Osteoblast (primary cell): ENCODE measurements at regions not wholly inside any gene's neighbourhood (a gene's known extent, or its start where the extent isn't known, plus 50 kb on each side); places are given as distances from the start of the nearest gene placed in this dataset.

Experiments used
- DNase-seq: peaks from one replicate; pipeline ENCODE4 v3.0.0; 2011; ENCODE audit warnings: low spot score, mixed read lengths; ENCODE audit not compliant: insufficient read length; ENCODE audit errors: missing footprints
- H2AFZ ChIP-seq: 2 replicates; pipeline ENCODE4 v1.6.0; 2011; ENCODE audit warnings: mild to moderate bottlenecking, low read length
- H3K27ac ChIP-seq: 2 replicates; pipeline ENCODE4 v1.5.1; 2011; ENCODE audit warnings: mild to moderate bottlenecking, low read depth, low read length, moderate library complexity
- H3K27me3 ChIP-seq: 2 replicates; pipeline ENCODE4 v1.6.0; 2012; ENCODE audit warnings: mild to moderate bottlenecking, control low read depth, inconsistent platforms, low read length, moderate library complexity; ENCODE audit not compliant: insufficient read depth
- H3K36me3 ChIP-seq: 2 replicates; pipeline ENCODE4 v1.5.1; 2011; ENCODE audit warnings: mild to moderate bottlenecking, low read length, control low read depth, moderate library complexity; ENCODE audit not compliant: insufficient read depth
- H3K4me1 ChIP-seq: 2 replicates; pipeline ENCODE4 v1.5.1; 2011; ENCODE audit warnings: mild to moderate bottlenecking, low read length, control low read depth, moderate library complexity; ENCODE audit not compliant: insufficient read depth
- H3K4me2 ChIP-seq: 2 replicates; pipeline ENCODE4 v1.6.0; 2011; ENCODE audit warnings: mild to moderate bottlenecking, low read length; ENCODE audit not compliant: insufficient read depth
- H3K4me3 ChIP-seq: fragments of 200-600 bp; sonication (generic); 3 replicates; pipeline ENCODE4 v1.5.1; 2012; ENCODE audit warnings: mild to moderate bottlenecking, low read length, inconsistent platforms; ENCODE audit not compliant: insufficient read depth
- H3K79me2 ChIP-seq: 2 replicates; pipeline ENCODE4 v1.6.0; 2012; ENCODE audit warnings: mild to moderate bottlenecking, low read length, control low read depth, inconsistent platforms; ENCODE audit not compliant: insufficient read depth
- H3K9me3 ChIP-seq: 2 replicates; pipeline ENCODE4 v1.5.1; 2011; ENCODE audit warnings: low read depth, low read length, control low read depth
- H4K20me1 ChIP-seq: 2 replicates; pipeline ENCODE4 v1.6.0; 2012; ENCODE audit warnings: mild to moderate bottlenecking, low read length, control low read depth; ENCODE audit not compliant: insufficient read depth
- TF ChIP-seq, protein P1 (sequence below): IDR thresholded peaks from 2 replicates; pipeline ENCODE4 v1.5.1; 2011; ENCODE audit warnings: mild to moderate bottlenecking, low read depth, low read length, moderate library complexity; ENCODE audit errors: extremely low read depth

DNA sequence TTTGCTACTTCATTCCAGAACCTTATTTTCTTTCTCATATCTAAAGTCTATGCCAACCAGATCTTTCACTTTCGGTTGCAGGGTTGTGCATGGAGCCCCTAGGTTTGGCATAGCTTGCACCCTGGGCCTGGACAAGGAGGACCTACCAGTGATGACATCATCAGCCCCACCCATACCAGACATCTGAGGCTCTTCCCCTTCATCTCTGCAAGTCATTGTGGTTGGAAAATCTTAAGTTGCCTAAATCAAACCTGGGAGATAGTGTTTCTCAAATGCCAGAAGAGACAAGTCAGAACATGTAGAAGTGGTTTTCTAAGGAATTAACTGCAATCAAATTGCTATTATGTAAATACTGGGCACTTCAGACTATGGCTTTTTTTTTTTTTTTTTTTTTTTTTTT is 363.3 kb downstream of the ZNF516 start:
- Histone ChIP-seq H3K4me1 (no peaks in the 10 kb centered on the region), H3K9me3 (no peaks in the 10 kb centered on the region), H2AFZ (no peak overlapping the region), H3K4me3 (no peak overlapping the region), H3K27ac (no peak overlapping the region), H3K79me2 (no peaks in the 10 kb centered on the region), H3K36me3 (no peaks in the 10 kb centered on the region), H3K4me2 (no peak overlapping the region), H4K20me1 (no peaks in the 10 kb centered on the region), H3K27me3 (no peaks in the 10 kb centered on the region)
- TF ChIP-seq, protein P1, sequence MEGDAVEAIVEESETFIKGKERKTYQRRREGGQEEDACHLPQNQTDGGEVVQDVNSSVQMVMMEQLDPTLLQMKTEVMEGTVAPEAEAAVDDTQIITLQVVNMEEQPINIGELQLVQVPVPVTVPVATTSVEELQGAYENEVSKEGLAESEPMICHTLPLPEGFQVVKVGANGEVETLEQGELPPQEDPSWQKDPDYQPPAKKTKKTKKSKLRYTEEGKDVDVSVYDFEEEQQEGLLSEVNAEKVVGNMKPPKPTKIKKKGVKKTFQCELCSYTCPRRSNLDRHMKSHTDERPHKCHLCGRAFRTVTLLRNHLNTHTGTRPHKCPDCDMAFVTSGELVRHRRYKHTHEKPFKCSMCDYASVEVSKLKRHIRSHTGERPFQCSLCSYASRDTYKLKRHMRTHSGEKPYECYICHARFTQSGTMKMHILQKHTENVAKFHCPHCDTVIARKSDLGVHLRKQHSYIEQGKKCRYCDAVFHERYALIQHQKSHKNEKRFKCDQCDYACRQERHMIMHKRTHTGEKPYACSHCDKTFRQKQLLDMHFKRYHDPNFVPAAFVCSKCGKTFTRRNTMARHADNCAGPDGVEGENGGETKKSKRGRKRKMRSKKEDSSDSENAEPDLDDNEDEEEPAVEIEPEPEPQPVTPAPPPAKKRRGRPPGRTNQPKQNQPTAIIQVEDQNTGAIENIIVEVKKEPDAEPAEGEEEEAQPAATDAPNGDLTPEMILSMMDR = no peak
- DNase-seq = no peak

DNA sequence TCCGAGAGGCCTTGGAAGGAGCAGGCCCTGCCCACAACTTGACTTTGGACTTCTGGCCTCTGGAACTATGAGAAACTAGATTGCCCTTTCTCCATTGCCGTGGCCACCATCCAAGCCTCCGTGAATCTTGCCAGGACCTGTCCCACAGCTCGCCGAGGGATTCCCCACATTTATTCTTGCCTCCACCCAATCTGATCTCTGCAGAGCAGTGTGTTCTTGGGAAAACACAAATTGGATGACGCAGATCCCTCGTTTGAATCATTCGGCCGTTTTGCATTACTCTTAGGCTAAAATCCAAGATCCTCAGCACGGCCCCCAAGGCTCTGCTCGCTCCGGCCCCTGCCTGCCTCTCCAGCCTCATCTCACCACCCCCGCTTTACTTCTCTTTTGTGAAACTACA is 364.2 kb downstream of the ZNF516 start:
- H3K4me3 ChIP-seq = no peak overlapping the region
- H3K79me2 ChIP-seq = no peaks in the 10 kb centered on the region
- H3K36me3 ChIP-seq = no peaks in the 10 kb centered on the region
- TF ChIP-seq, protein P1 = no peak
- no peak overlapping the region for H3K27ac ChIP-seq
- no peaks in the 10 kb centered on the region for H3K9me3 ChIP-seq
- H3K27me3 ChIP-seq = no peaks in the 10 kb centered on the region
- H4K20me1 ChIP-seq = no peaks in the 10 kb centered on the region
- H2AFZ ChIP-seq = no peak overlapping the region
- no peaks in the 10 kb centered on the region for H3K4me1 ChIP-seq
- DNase-seq = no peak
- H3K4me2 ChIP-seq = no peak overlapping the region

DNA sequence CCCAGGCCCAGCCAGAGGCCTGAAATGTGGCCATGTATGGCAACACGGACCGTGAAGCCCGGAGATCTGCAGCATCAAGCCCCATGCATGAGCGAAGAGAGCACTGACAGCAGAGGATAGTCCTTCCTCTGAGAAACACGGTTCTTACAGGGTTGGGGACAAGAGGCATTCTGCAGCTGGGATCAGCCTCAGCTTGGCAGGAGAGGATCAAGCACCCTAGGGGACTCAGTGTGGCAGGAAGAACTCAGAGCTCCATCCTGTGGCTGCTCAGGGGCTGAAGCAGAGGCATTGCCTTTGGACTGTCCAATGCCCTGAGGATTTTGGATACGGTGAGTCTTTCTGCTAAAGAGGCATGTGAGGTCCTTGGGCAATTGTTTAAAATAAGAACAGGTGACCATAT is 368.7 kb downstream of the ZNF516 start:
- TF ChIP-seq, protein P1 = no peak
- no peaks in the 10 kb centered on the region for H3K27me3 ChIP-seq
- H3K27ac ChIP-seq = no peak overlapping the region
- H3K9me3 ChIP-seq = no peaks in the 10 kb centered on the region
- no peak overlapping the region for H3K4me3 ChIP-seq
- no peaks in the 10 kb centered on the region for H3K36me3 ChIP-seq
- H4K20me1 ChIP-seq = no peaks in the 10 kb centered on the region
- no peak for DNase-seq
- H2AFZ ChIP-seq = no peak overlapping the region
- H3K4me1 ChIP-seq = no peaks in the 10 kb centered on the region
- no peak overlapping the region for H3K4me2 ChIP-seq
- H3K79me2 ChIP-seq = no peaks in the 10 kb centered on the region

DNA sequence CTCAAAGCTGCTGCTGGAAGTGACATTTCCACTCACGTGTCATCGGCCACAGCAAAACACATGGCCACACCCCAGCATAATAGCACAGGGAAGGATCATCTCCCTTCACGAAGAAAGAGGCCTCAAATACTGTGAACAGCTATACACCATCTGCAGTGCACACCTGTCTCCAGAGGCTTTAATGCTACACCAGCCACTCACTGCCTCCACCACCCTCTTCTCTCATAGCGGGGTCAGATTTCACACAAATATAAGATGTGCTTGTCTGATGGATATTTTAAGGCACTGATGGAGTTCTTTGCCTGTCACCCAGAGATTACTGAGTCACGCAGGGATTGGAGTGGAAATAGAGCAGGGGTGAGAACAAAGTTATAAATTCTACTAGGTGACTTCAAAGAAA is 374.0 kb downstream of the ZNF516 start:
- Histone ChIP-seq H3K27me3 (no peaks in the 10 kb centered on the region), H3K4me3 (no peak overlapping the region), H2AFZ (no peak overlapping the region), H3K27ac (no peak overlapping the region), H3K4me2 (no peak overlapping the region), H4K20me1 (no peaks in the 10 kb centered on the region), H3K36me3 (no peaks in the 10 kb centered on the region), H3K9me3 (no peaks in the 10 kb centered on the region), H3K4me1 (no peaks in the 10 kb centered on the region), H3K79me2 (no peaks in the 10 kb centered on the region)
- TF ChIP-seq, protein P1 = no peak
- DNase-seq = no peak
